NB4 (cell line): ENCODE measurements at regions not wholly inside any gene's neighbourhood (a gene's known extent, or its start where the extent isn't known, plus 50 kb on each side); places are given as distances from the start of the nearest gene placed in this dataset.

Source experiments
- MYC ChIP-seq: IDR thresholded peaks from 2 replicates; pipeline ENCODE4 v1.6.1; 2011; ENCODE audit warnings: low read depth, low read length
- POLR2A ChIP-seq: IDR thresholded peaks from 2 replicates; pipeline ENCODE4 v1.6.1; 2011; ENCODE audit warnings: mild to moderate bottlenecking; ENCODE audit not compliant: insufficient read length; ENCODE audit errors: extremely low read depth
- TF ChIP-seq, protein P1 (sequence below): IDR thresholded peaks from one replicate; pipeline ENCODE4 v1.5.1; 2012; ENCODE audit warnings: low read depth, low read length
- TF ChIP-seq, protein P2 (sequence below): IDR thresholded peaks from 2 replicates; pipeline ENCODE4 v1.6.1; 2011; ENCODE audit warnings: low read depth, low read length

DNA sequence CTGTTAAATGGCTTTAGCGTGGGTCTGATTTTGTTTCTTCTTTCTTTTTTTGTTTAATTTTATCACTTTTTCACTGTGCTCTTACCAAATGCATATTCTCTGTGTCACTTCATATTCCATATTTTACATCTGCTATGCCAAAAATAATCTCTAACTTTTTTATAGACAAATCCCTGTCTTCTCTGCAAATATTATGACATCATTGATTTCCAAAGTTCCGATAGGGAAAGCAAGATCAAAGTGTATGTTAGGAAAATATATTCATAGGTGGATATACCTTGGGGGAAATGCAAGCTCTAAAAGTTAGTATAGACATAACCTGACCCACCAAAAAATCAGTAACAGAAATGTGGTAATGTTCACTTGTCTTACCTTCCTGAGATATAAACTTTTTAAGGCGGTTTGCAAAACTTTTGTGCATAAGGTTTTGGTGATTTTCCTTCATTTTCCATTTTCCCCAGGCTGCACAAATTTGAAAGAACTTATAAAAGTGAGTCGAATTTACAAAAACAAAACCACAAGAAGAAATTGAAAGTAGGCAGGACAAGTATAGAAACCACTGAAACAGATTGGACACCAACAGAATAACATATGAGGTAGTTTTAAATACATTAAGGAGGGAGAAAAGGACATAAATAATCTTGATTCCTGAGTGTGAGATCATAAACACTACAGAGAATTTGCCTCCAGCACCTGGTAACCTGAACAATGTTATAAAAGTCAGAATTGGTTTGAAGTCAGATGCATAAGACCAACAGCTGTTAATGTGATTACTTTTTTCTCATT lies 63.1 kb upstream of the TFEC start:
- TF ChIP-seq, protein P1, sequence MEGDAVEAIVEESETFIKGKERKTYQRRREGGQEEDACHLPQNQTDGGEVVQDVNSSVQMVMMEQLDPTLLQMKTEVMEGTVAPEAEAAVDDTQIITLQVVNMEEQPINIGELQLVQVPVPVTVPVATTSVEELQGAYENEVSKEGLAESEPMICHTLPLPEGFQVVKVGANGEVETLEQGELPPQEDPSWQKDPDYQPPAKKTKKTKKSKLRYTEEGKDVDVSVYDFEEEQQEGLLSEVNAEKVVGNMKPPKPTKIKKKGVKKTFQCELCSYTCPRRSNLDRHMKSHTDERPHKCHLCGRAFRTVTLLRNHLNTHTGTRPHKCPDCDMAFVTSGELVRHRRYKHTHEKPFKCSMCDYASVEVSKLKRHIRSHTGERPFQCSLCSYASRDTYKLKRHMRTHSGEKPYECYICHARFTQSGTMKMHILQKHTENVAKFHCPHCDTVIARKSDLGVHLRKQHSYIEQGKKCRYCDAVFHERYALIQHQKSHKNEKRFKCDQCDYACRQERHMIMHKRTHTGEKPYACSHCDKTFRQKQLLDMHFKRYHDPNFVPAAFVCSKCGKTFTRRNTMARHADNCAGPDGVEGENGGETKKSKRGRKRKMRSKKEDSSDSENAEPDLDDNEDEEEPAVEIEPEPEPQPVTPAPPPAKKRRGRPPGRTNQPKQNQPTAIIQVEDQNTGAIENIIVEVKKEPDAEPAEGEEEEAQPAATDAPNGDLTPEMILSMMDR, result no peak
- TF ChIP-seq POLR2A, result no peak
- TF ChIP-seq, protein P2, sequence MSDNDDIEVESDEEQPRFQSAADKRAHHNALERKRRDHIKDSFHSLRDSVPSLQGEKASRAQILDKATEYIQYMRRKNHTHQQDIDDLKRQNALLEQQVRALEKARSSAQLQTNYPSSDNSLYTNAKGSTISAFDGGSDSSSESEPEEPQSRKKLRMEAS, result no peak
- no peak for TF ChIP-seq MYC
